Heart left ventricle (tissue), 13 donors: ENCODE measurements at regions not wholly inside any gene's neighbourhood (a gene's known extent, or its start where the extent isn't known, plus 50 kb on each side); places are given as distances from the start of the nearest gene placed in this dataset.

Experiments
- POLR2A ChIP-seq, 2 donors: fragments of 450-650 bp; IDR thresholded peaks; one replicate each; pipeline ENCODE4 v1.6.1; 2017; ENCODE audit warnings: antibody characterized with exemption in 2 of 2, mild to moderate bottlenecking in 2 of 2, moderate library complexity in 2 of 2
- TF ChIP-seq, protein P1 (sequence below), 12 donors: fragments of 200-600 bp; sonication (generic) in 4 of 12; IDR thresholded peaks; one replicate each; pipeline versions ENCODE4 v1.5.0 to v1.8.0; 2018 to 2022; ENCODE audit warnings: antibody characterized with exemption in 12 of 12, mild to moderate bottlenecking in 5 of 12
- donor health status: ischemic (EF 13 %, LVEDD 7.1; RV severe dilation, severe dysfunction).
- donor health status: DM: no; HTN: yes; CAD: no.
- donor health status: DM: no; HTN: no; CAD: no.
- donor health status: ischemic (EF 25% LVEDD 6.9; RV normal size, moderate dysfunction).
- donor health status: ischemic (EF 25% LVEDD 5.7; RV mildly dilated, moderate dysfunction).
- donor health status: ischemic (EF 35%, LVEDD 5.7; RV mildly dilated, moderate dysfunction).
- donor health status: nonischemic (EF 11% LVEDD 7.7; RV severe dilation, severe dysfunction).
- donor health status: DM: yes; HTN: yes; CAD: no.
- donor health status: PGD.
- donor health status: ischemic (EF 29% LVEDD 5.4; RV normal size, mild dysfunction).
- donor health status: nonischemic (EF 23%, LVEDD 6.1; RV moderate dilation, normal function).

DNA sequence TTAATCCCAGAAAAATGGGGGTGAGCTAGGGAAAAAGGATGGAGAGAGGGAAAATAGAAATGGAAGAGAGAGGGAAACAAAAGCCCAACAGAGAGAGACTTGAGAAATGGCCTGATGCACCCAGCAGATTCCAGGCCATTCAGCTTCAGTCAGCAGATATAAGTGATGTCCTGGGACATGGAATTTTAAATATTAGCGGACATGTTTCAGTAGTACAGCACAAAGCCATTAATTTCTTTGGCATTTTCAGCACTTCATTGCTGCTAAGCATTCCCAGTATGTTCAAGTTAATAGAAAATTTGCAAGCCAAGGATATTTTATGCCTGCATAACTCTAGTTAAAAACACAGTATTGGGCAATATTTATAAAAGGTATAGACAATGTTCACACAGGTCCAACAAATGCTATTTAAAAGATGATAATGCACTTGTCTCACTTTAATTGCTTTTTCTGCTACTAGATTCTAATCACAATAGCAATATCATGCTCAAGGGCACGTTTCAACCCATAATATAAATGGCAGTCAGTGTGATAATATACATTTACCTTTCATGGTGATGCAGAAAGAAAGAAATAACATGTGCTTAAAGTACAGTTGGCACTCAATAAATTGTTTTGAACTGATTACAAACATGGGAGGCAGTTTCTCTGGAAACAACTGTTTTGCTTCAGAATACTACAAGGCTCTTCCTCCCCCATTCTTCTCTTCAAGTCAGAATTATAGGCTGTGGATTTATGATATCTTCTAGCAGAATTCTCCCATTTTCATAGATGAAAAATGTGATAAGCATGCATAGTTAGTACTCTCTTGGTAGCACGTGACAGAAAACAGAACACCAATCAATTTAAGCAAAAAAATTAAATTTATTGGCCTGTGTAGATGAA lies 108.1 kb upstream of the MAGI3 start:
- TF ChIP-seq, protein P1, sequence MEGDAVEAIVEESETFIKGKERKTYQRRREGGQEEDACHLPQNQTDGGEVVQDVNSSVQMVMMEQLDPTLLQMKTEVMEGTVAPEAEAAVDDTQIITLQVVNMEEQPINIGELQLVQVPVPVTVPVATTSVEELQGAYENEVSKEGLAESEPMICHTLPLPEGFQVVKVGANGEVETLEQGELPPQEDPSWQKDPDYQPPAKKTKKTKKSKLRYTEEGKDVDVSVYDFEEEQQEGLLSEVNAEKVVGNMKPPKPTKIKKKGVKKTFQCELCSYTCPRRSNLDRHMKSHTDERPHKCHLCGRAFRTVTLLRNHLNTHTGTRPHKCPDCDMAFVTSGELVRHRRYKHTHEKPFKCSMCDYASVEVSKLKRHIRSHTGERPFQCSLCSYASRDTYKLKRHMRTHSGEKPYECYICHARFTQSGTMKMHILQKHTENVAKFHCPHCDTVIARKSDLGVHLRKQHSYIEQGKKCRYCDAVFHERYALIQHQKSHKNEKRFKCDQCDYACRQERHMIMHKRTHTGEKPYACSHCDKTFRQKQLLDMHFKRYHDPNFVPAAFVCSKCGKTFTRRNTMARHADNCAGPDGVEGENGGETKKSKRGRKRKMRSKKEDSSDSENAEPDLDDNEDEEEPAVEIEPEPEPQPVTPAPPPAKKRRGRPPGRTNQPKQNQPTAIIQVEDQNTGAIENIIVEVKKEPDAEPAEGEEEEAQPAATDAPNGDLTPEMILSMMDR (IDR thresholded peaks at IDR 0.05) = no peak
- TF ChIP-seq POLR2A (IDR thresholded peaks at IDR 0.05) = no peak
